Transverse colon (tissue), 3 donors: ENCODE measurements at regions not wholly inside any gene's neighbourhood (a gene's known extent, or its start where the extent isn't known, plus 50 kb on each side); places are given as distances from the start of the nearest gene placed in this dataset.

ENCODE experiments used
- POLR2A ChIP-seq: fragments of 450-650 bp; IDR thresholded peaks from one replicate; pipeline ENCODE4 v1.6.1; 2016; ENCODE audit warnings: antibody characterized with exemption, mild to moderate bottlenecking, moderate library complexity
- POLR2AphosphoS5 ChIP-seq, 3 donors: sonication (generic); formaldehyde crosslinking; IDR thresholded peaks; one replicate each; pipeline ENCODE4 v1.6.1; 2016; ENCODE audit warnings: antibody characterized with exemption in 3 of 3

- TF ChIP-seq POLR2A = no peak
- TF ChIP-seq POLR2AphosphoS5 (IDR thresholded peaks at IDR 0.05) = no peak
These were observed 109.8 kb upstream of the WARS2 start for GRCh38 chr1:119250299-119250698.
